CD4-positive, alpha-beta memory T cell (primary cell): ENCODE measurements at regions not wholly inside any gene's neighbourhood (a gene's known extent, or its start where the extent isn't known, plus 50 kb on each side); places are given as distances from the start of the nearest gene placed in this dataset.
"Not testable (repeated sequence)": the region's sequence is repeated elsewhere in the genome, so short reads cannot be mapped to it uniquely, and the experiment has no call there.

Experiments
- CTCF ChIA-PET: fragments of 350-600 bp; sonication (Branson Sonifier 250); formaldehyde crosslinking; loops from one replicate; lab custom pipeline; 2021; ENCODE audit warnings: inconsistent platforms; ENCODE audit not compliant: partially characterized antibody; lab: Charles Lee
- POLR2A ChIA-PET: fragments of 350-600 bp; sonication (Branson Sonifier 250); formaldehyde crosslinking; loops from one replicate; lab custom pipeline; 2021; ENCODE audit not compliant: partially characterized antibody; lab: Charles Lee
- DNase-seq, 5 donors: peaks; one replicate each; pipeline versions ENCODE4 v3.0.0 to v3.0.0-alpha.2; 2020 to 2022; ENCODE audit warnings: mixed read lengths in 1 of 5
- H3K27ac ChIP-seq: one replicate; pipeline ENCODE4 v1.7.0; 2013; ENCODE audit warnings: low read depth, low read length
- H3K27me3 ChIP-seq: 2 replicates; pipeline ENCODE4 v1.7.0; 2013; ENCODE audit warnings: mild to moderate bottlenecking, low read length, moderate library complexity; ENCODE audit not compliant: insufficient read depth
- H3K36me3 ChIP-seq: 2 replicates; pipeline ENCODE4 v1.7.0; 2013; ENCODE audit warnings: mild to moderate bottlenecking, low read length, moderate library complexity; ENCODE audit not compliant: insufficient read depth
- H3K4me1 ChIP-seq: 2 replicates; pipeline ENCODE4 v1.7.0; 2013; ENCODE audit warnings: mild to moderate bottlenecking, low read length, moderate library complexity; ENCODE audit not compliant: insufficient read depth
- H3K4me3 ChIP-seq, 2 donors: one replicate each; pipeline ENCODE4 v1.7.0; 2013; ENCODE audit warnings: low read length in 2 of 2, mild to moderate bottlenecking in 1 of 2
- H3K9me3 ChIP-seq, 2 donors: one replicate each; pipeline ENCODE4 v1.7.0; 2013; ENCODE audit warnings: low read length in 2 of 2, control low read depth in 1 of 2; ENCODE audit not compliant: control insufficient read depth in 1 of 2
- H3K27ac Mint-ChIP-seq, 7 donors: one replicate each; pipeline ENCODE4 v1.8.0; 2020 to 2021; ENCODE audit warnings: mixed read lengths in 7 of 7, mild to moderate bottlenecking in 6 of 7, inconsistent platforms in 3 of 7, moderate library complexity in 3 of 7
- H3K27me3 Mint-ChIP-seq, 2 donors: one replicate each; pipeline ENCODE4 v1.8.0; 2020 to 2021; ENCODE audit warnings: mixed read lengths in 2 of 2
- H3K36me3 Mint-ChIP-seq, 2 donors: one replicate each; pipeline ENCODE4 v1.8.0; 2020 to 2021; ENCODE audit warnings: mixed read lengths in 2 of 2, inconsistent platforms in 1 of 2, mild to moderate bottlenecking in 1 of 2
- H3K4me1 Mint-ChIP-seq, 4 donors: one replicate each; pipeline ENCODE4 v1.8.0; 2020 to 2021; ENCODE audit warnings: mixed read lengths in 4 of 4, mild to moderate bottlenecking in 1 of 4
- H3K4me3 Mint-ChIP-seq, 8 donors: one replicate each; pipeline ENCODE4 v1.8.0; 2020 to 2021; ENCODE audit warnings: mixed read lengths in 8 of 8, mild to moderate bottlenecking in 7 of 8, moderate library complexity in 6 of 8, inconsistent platforms in 3 of 8
- H3K9me3 Mint-ChIP-seq, 8 donors: one replicate each; pipeline ENCODE4 v1.8.0; 2020 to 2021; ENCODE audit warnings: mixed read lengths in 8 of 8, mild to moderate bottlenecking in 5 of 8, inconsistent platforms in 3 of 8, moderate library complexity in 1 of 8
- intact Hi-C: fragments of 100-400 bp; cut with micrococcal nuclease; formaldehyde crosslinking; loops from one replicate; pipeline ENCODE4 v1.15.1; 2023

DNA sequence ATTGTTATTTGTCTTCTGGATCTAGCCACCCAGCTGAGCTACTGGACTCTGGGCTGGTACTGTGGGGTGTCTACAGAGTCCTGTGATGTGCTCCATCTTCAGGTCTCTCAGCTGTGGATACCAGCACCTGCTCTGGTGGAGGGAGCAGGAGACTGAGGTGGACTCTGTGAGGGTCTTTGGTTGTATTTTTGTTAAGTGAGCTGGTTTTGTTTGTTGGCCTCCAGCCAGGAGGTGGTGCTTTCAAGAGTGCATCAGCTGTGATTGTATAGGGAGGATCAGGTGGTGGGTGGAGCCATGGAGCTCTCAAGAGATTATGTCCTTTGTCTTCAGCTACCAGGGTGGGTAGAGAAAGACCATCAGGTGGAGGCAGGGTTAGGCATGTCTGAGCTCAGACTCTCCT is 56.8 kb upstream of the ARHGEF7 start:
- CTCF ChIA-PET = interaction anchor here (3.1 kb wide), 1 partner anchor 9 kb away, joined by 15 read pairs; no protein-coding TSS in a partner anchor
- H3K9me3 Mint-ChIP-seq, H3K27ac ChIP-seq, H3K4me1 ChIP-seq, DNase-seq, H3K27me3 ChIP-seq, intact Hi-C loops, H3K9me3 ChIP-seq, H3K36me3 ChIP-seq, H3K4me3 Mint-ChIP-seq, H3K36me3 Mint-ChIP-seq, POLR2A ChIA-PET, H3K4me1 Mint-ChIP-seq, H3K4me3 ChIP-seq: not testable (repeated sequence)
- Mint-ChIP-seq H3K27me3 (peaks cover 20 to 37% of the 10 kb centered on the region in 2 donors), H3K27ac (peak overlapping the region in 1 of 7 donors; percentile 33)

DNA sequence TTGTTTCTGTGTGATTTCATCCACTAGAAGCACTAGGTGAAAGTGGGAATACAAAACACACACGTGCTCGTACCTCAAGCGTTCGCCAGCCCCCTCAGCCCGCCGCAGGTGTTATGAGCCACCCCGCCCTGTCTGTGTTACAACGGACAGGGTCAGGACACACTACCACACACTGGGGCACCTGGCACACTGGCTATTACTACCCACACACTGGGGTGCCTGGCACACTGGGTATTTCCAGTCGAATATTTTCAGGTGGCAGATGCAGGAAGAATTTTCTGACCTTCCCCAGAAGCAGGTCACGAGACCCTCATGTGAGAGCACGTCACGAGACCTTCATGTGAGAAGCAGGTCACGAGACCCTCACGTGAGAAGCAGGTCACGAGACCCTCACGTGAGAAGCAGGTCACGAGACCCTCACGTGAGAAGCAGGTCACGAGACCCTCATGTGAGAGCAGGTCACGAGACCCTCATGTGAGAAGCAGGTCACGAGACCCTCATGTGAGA is 63.3 kb upstream of the ARHGEF7 start:
- H3K4me1 Mint-ChIP-seq, H3K4me3 ChIP-seq, intact Hi-C loops, H3K9me3 ChIP-seq, H3K36me3 ChIP-seq, H3K4me1 ChIP-seq, H3K27ac Mint-ChIP-seq, H3K4me3 Mint-ChIP-seq, POLR2A ChIA-PET, CTCF ChIA-PET, H3K27ac ChIP-seq, H3K27me3 ChIP-seq, H3K36me3 Mint-ChIP-seq, H3K9me3 Mint-ChIP-seq, DNase-seq: not testable (repeated sequence)
- peaks cover 6 to 12% of the 10 kb centered on the region in 2 donors for H3K27me3 Mint-ChIP-seq

DNA sequence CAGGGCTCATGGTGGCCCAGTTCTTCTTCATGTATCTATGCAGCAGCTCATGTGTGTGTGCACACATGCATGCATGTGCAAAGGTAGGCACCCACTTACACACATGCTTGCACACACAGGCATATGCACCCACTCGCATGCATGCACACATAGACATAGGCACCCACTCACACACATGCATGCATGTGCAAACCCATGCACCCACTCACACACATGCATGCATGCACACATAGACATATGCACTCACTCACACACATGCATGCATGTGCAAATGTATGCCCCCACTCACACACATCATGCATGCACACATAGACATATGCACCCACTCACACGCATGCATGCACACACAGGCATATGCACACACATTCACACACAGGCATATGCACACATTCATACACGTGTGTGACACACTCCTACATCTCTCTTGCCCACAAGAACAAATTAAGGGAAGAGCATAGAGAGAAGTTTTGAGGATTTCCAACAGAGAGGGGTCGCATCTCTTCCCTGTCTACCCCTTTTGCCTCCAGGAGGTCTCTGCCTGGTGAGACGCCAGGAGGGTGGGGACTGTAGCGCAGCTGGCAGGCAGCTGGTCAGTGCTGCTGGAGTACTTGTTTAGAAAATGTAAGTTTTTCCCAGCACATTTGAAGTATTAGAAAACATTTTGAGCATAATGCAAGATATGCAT is 63.9 kb upstream of the ARHGEF7 start:
- Histone ChIP-seq H3K4me1 (no peaks in the 10 kb centered on the region), H3K27me3 (no peaks in the 10 kb centered on the region), H3K36me3 (no peaks in the 10 kb centered on the region), H3K27ac (no peak overlapping the region), H3K4me3 (no peak overlapping the region), H3K9me3 (no peaks in the 10 kb centered on the region)
- peaks cover 0 to 2% (median 0%) of the 10 kb centered on the region in 8 donors for H3K9me3 Mint-ChIP-seq
- H3K27ac Mint-ChIP-seq = no peak overlapping the region
- H3K4me1 Mint-ChIP-seq = peaks cover 0 to 5% (median under 1%) of the 10 kb centered on the region in 4 donors
- no peaks in the 10 kb centered on the region for H3K36me3 Mint-ChIP-seq
- H3K4me3 Mint-ChIP-seq = no peak overlapping the region
- intact Hi-C loops = no loop called here
- ChIA-PET CTCF (no interaction called here), POLR2A (no interaction called here)
- peaks cover 6 to 7% of the 10 kb centered on the region in 2 donors for H3K27me3 Mint-ChIP-seq
- DNase-seq = no peak

DNA sequence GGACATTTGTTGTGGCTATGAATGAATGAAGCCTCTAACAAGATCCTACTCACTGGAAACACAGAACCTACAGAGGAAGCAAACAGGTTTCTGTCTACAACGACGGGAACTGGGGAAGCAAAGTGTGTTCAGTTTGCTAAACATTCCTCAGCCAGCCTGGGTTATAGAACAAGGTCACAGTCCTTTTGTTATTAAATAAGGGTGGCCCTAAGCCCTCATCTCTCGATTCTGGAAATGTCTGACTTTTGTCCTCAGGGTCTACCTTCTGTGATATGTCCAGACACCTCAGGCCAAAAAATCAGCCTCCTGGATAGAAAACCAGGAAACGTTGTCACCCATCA is 64.6 kb upstream of the ARHGEF7 start:
- Mint-ChIP-seq H3K36me3 (no peaks in the 10 kb centered on the region), H3K9me3 (peaks cover 0 to 2% (median 0%) of the 10 kb centered on the region in 8 donors), H3K4me3 (no peak overlapping the region), H3K27me3 (peaks cover 5 to 7% of the 10 kb centered on the region in 2 donors), H3K4me1 (peaks cover 0 to 5% (median under 1%) of the 10 kb centered on the region in 4 donors), H3K27ac (peak overlapping the region in 1 of 7 donors; percentile 52)
- intact Hi-C loops = no loop called here
- H3K4me1 ChIP-seq = no peaks in the 10 kb centered on the region
- H3K27ac ChIP-seq = no peak overlapping the region
- ChIA-PET CTCF (no interaction called here), POLR2A (no interaction called here)
- no peaks in the 10 kb centered on the region for H3K27me3 ChIP-seq
- no peaks in the 10 kb centered on the region for H3K9me3 ChIP-seq
- no peaks in the 10 kb centered on the region for H3K36me3 ChIP-seq
- no peak overlapping the region for H3K4me3 ChIP-seq
- no peak for DNase-seq

DNA sequence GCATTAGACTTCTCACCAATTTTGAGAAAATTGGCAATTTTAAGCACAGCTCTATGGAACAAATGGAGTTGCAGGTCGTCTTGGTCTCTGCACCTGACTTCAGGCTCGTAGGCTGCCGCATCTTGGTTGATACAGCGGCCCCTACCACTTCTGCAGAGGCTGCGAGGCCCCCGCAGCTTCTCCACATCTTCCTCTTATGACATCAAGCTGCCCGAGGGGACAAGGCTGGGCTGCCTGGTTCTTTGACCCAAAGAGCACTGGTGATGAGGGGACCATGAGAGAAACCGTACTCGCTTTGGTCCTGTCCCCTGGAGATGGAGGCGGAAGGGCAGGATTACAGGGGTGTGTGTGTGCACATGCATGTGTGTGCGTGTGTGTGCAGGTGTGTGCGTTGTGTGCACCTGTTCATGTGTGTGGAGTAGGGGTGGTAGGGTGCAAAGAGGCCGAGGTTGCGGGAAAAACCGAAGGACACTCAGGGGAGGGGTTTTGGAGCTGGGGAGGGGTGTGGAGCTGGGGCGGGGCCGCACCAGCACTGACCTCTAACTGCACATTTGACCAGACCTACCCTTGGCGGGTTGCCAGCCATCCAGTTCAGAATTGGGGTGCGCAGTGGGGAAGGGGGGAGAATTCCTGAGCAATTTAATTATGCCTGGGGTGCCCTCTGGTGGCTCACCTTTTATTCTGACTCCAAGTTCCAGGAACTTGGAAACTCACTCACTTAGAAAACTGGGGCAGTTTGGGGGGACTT is 65.1 kb upstream of the ARHGEF7 start:
- peaks cover 2 to 7% of the 10 kb centered on the region in 2 donors for H3K27me3 Mint-ChIP-seq
- H3K27me3 ChIP-seq = no peaks in the 10 kb centered on the region
- no peak overlapping the region for H3K27ac ChIP-seq
- no peaks in the 10 kb centered on the region for H3K36me3 Mint-ChIP-seq
- H3K4me1 Mint-ChIP-seq = peaks cover 0 to 5% (median under 1%) of the 10 kb centered on the region in 4 donors
- H3K4me3 Mint-ChIP-seq = no peak overlapping the region
- H3K36me3 ChIP-seq = no peaks in the 10 kb centered on the region
- POLR2A ChIA-PET = no interaction called here
- H3K9me3 Mint-ChIP-seq = peaks cover 0 to 2% (median 0%) of the 10 kb centered on the region in 8 donors
- CTCF ChIA-PET = no interaction called here
- no peak overlapping the region for H3K4me3 ChIP-seq
- no peak for DNase-seq
- H3K4me1 ChIP-seq = no peaks in the 10 kb centered on the region
- peak overlapping the region in 1 of 7 donors; percentile 52 for H3K27ac Mint-ChIP-seq
- H3K9me3 ChIP-seq = no peaks in the 10 kb centered on the region
- intact Hi-C loops = loop anchor here (5.0 kb wide), 1 partner anchor 458 kb away; no protein-coding TSS in a partner anchor

DNA sequence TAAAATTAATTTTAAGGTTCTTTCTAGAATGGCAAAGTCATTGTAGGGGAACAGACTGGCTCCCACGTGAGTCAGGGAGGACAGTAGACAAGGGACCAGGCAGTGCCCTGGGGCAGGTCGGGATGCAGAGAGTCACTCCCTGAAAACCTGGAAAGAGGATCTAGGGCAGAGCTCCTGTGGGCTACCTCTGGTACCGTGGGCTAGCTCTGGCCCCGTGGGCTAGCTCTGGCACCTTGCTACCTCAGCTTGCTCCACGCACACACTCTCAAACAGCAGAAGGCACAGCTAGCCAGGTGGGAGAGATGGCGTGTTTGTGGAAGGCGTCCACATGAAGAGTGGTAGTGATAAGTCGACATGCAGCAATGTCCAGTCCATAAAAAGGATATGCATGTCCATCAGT is 66.7 kb upstream of the ARHGEF7 start:
- POLR2A ChIA-PET = no interaction called here
- DNase-seq = no peak
- no peaks in the 10 kb centered on the region for H3K36me3 Mint-ChIP-seq

DNA sequence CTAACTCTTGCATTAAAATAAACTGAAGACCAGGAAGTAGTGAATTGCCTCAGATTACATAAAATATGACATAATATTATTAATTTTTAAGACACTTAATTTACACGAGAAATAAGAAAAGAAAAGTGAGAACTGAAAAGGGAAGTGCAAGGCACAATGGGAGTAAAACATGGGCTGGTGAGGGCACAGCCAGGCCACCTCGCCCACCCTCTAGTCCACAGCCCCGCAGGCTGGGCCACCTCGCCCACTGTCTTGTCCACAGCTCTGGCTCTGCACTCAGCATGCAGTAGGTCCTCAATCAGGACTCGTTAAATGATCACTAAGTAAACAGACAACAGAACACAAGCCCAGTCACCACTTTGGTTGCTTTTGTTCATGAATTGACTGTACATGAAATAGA is 67.8 kb upstream of the ARHGEF7 start:
- Mint-ChIP-seq H3K9me3 (peaks cover 0 to 2% (median 0%) of the 10 kb centered on the region in 8 donors), H3K36me3 (no peaks in the 10 kb centered on the region), H3K4me1 (peaks cover 0 to 5% (median under 1%) of the 10 kb centered on the region in 4 donors), H3K27ac (peak overlapping the region in 1 of 7 donors; percentile 56), H3K27me3 (peaks cover 3 to 9% of the 10 kb centered on the region in 2 donors), H3K4me3 (no peak overlapping the region)
- Histone ChIP-seq H3K4me3 (no peak overlapping the region), H3K36me3 (no peaks in the 10 kb centered on the region), H3K4me1 (no peaks in the 10 kb centered on the region), H3K27me3 (no peaks in the 10 kb centered on the region), H3K27ac (no peak overlapping the region), H3K9me3 (no peaks in the 10 kb centered on the region)
- ChIA-PET CTCF (no interaction called here), POLR2A (no interaction called here)
- intact Hi-C loops = loop anchor here (5.0 kb wide), 1 partner anchor 455 kb away; no protein-coding TSS in a partner anchor
- DNase-seq = no peak

More for the DNA sequence above, 66.7 kb upstream of the ARHGEF7 start:
- intact Hi-C loops = loop anchor here (5.0 kb wide), 1 partner anchor 456 kb away; no protein-coding TSS in a partner anchor
- no peak overlapping the region for H3K27ac Mint-ChIP-seq
- H3K4me3 Mint-ChIP-seq = no peak overlapping the region
- Histone ChIP-seq H3K27me3 (no peaks in the 10 kb centered on the region), H3K27ac (no peak overlapping the region), H3K9me3 (no peaks in the 10 kb centered on the region), H3K4me1 (no peaks in the 10 kb centered on the region), H3K36me3 (no peaks in the 10 kb centered on the region), H3K4me3 (no peak overlapping the region)
- H3K27me3 Mint-ChIP-seq = peaks cover 4 to 8% of the 10 kb centered on the region in 2 donors
- H3K9me3 Mint-ChIP-seq = peaks cover 0 to 2% (median 0%) of the 10 kb centered on the region in 8 donors
- CTCF ChIA-PET = interaction anchor here (1.0 kb wide), 1 partner anchor 19 kb away, joined by 5 read pairs; no protein-coding TSS in a partner anchor
- H3K4me1 Mint-ChIP-seq = peaks cover 0 to 5% (median under 1%) of the 10 kb centered on the region in 4 donors
